ENCODE measurements at regions not wholly inside any gene's neighbourhood (a gene's known extent, or its start where the extent isn't known, plus 50 kb on each side); places are given as distances from the start of the nearest gene placed in this dataset.

DNA sequence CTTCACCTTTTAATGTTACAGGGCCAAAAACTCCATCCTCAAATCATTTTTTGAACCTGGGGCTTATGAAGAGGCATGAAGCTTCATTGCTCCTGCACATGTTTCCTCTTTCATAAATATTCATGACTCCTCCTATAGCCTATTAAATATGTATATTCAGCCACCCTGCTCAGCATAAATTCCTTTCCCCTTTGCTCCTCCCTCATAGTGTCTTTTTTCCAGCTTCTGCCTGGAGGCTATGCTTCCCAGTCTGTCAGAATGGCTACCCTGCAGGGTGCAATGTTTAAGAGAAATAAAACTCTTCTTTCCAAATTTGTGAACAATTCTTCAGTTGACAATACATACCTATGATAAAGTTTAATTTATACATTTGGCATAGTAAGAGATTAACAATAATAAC lies 1082.9 kb upstream of the CDH18 start:
- TF ChIP-seq POLR2A (IDR thresholded peaks at IDR 0.05) (no peak), POLR2AphosphoS5 (IDR thresholded peaks at IDR 0.05) (no peak), EP300 (IDR thresholded peaks at IDR 0.05) (no peak)
- TF ChIP-seq, protein P1, sequence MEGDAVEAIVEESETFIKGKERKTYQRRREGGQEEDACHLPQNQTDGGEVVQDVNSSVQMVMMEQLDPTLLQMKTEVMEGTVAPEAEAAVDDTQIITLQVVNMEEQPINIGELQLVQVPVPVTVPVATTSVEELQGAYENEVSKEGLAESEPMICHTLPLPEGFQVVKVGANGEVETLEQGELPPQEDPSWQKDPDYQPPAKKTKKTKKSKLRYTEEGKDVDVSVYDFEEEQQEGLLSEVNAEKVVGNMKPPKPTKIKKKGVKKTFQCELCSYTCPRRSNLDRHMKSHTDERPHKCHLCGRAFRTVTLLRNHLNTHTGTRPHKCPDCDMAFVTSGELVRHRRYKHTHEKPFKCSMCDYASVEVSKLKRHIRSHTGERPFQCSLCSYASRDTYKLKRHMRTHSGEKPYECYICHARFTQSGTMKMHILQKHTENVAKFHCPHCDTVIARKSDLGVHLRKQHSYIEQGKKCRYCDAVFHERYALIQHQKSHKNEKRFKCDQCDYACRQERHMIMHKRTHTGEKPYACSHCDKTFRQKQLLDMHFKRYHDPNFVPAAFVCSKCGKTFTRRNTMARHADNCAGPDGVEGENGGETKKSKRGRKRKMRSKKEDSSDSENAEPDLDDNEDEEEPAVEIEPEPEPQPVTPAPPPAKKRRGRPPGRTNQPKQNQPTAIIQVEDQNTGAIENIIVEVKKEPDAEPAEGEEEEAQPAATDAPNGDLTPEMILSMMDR (IDR thresholded peaks at IDR 0.05): no peak
- no peaks in the 10 kb centered on the region for H3K27me3 ChIP-seq
- no peak overlapping the region for H3K27ac ChIP-seq
- no peaks in the 10 kb centered on the region for H3K4me1 ChIP-seq
- H3K4me3 ChIP-seq: no peak overlapping the region
- no peaks in the 10 kb centered on the region for H3K9me3 ChIP-seq
- H3K36me3 ChIP-seq: no peaks in the 10 kb centered on the region
- no peak for DNase-seq (ENCODE audit: low spot score in 2 of 2)

DNA sequence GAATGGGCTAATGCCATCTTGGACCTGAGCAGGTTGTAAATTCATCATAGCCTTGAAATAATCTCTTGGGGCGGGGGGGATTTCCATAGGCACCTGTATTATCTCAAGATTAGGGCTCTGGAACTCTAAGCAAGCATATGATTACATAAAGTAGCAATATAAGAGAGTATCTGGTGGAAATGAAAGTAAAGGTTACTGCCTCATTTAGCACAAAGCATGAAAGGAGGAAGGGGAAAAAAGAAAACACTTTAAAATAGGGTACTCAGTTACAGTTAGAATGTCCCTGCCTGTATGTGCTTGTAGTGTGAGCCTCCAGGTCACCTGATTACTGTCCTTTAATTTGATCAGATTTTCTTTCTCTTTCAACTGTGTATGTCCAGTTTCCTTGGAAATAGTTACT lies 1079.7 kb upstream of the CDH18 start:
- 31% methylated on average over 1 of the region's 1 CpG for WGBS
- no peaks in the 10 kb centered on the region for H3K36me3 ChIP-seq
- TF ChIP-seq EP300 (IDR thresholded peaks at IDR 0.05) (no peak), POLR2AphosphoS5 (IDR thresholded peaks at IDR 0.05) (no peak), POLR2A (IDR thresholded peaks at IDR 0.05) (no peak)
- TF ChIP-seq, protein P1 (IDR thresholded peaks at IDR 0.05): no peak
- no peaks in the 10 kb centered on the region for H3K4me1 ChIP-seq
- no peaks in the 10 kb centered on the region for H3K27me3 ChIP-seq
- DNase-seq (ENCODE audit: low spot score in 2 of 2): no peak
- peaks cover 9% of the 10 kb centered on the region for H3K9me3 ChIP-seq
- H3K27ac ChIP-seq: no peak overlapping the region
- no peak overlapping the region for H3K4me3 ChIP-seq

DNA sequence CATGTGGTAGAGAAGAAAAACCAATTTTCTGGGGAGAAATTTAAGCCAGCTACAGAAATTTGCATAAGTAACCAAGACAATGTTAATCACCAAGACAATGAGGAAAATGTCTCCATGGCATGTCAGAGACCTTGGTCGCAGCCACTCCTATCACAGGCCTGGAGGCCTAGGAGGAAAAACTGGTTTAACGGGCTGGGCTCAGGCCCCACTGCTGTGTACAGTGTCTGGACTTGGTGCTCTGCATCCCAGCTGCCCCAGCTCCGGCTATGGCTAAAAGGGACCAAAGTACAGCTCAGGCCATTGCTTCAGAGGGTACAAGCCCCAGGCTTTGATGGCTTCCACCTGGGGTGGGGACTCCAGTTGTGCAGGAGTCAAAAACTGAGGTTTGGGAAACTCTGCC lies 1075.1 kb upstream of the CDH18 start:
- peaks cover 16% of the 10 kb centered on the region for H3K9me3 ChIP-seq
- no peak for DNase-seq (ENCODE audit: low spot score in 2 of 2)
- H3K4me1 ChIP-seq: no peaks in the 10 kb centered on the region
- no peaks in the 10 kb centered on the region for H3K36me3 ChIP-seq
- no peaks in the 10 kb centered on the region for H3K27me3 ChIP-seq
- no peak overlapping the region for H3K4me3 ChIP-seq
- TF ChIP-seq EP300 (IDR thresholded peaks at IDR 0.05) (no peak), POLR2A (IDR thresholded peaks at IDR 0.05) (no peak), POLR2AphosphoS5 (IDR thresholded peaks at IDR 0.05) (no peak)
- TF ChIP-seq, protein P1 (IDR thresholded peaks at IDR 0.05): no peak
- WGBS: 84% methylated on average over 3 of the region's 3 CpGs
- no peak overlapping the region for H3K27ac ChIP-seq

DNA sequence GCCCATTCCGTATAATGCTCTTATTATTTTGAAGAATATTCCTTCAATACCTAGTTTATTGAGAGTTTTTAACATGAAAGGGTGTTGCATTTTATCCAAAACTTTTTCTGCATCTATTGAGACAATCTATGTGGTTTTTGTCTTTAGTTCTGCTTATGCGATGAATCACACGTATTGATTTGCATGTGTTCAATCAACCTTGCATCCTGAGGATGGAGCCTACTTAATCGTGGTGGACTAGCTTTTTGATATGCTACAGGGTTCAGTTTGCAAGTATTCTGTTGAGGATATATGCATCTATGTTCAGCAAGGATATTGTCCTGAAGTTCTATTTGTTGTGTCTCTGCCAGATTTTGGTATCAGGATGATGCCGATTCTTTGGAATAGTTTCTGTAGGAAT lies 1070.3 kb upstream of the CDH18 start:
- no peak for DNase-seq (ENCODE audit: low spot score in 2 of 2)
- no peak for TF ChIP-seq POLR2A (IDR thresholded peaks at IDR 0.05)
- Histone ChIP-seq H3K9me3 (peaks cover 7% of the 10 kb centered on the region), H3K36me3 (no peaks in the 10 kb centered on the region), H3K27ac (no peak overlapping the region), H3K4me3 (no peak overlapping the region), H3K27me3 (no peaks in the 10 kb centered on the region), H3K4me1 (no peaks in the 10 kb centered on the region)
- WGBS: 92% methylated on average over 5 of the region's 5 CpGs

DNA sequence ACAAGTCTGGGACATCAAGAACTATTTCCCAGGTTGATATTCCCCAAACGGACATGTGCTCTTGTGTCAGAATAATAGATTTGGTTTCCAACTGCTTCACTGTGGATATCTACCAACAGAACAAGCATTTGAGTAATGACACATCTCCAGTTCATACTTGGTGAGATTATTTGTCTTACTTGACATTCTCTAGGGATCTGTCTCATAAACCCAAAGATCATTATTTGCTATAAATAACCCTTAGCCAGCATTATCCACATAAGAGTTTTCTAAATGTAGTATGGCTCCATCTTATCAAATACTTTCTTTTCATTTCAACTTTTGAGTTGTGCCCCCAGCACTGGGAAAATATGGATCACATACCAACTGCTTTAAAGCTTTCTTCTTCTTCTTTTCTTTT lies 1063.9 kb upstream of the CDH18 start:
- no peak for DNase-seq (ENCODE audit: low spot score in 2 of 2)
- TF ChIP-seq POLR2A (IDR thresholded peaks at IDR 0.05): no peak
- TF ChIP-seq EP300 (IDR thresholded peaks at IDR 0.05): no peak
- TF ChIP-seq, protein P1 (IDR thresholded peaks at IDR 0.05): no peak
- no peak for TF ChIP-seq POLR2AphosphoS5 (IDR thresholded peaks at IDR 0.05)
- Histone ChIP-seq H3K4me1 (no peaks in the 10 kb centered on the region), H3K36me3 (no peaks in the 10 kb centered on the region), H3K4me3 (no peak overlapping the region), H3K9me3 (no peaks in the 10 kb centered on the region), H3K27me3 (no peaks in the 10 kb centered on the region), H3K27ac (no peak overlapping the region)
- 94% methylated on average over 1 of the region's 1 CpG for WGBS

DNA sequence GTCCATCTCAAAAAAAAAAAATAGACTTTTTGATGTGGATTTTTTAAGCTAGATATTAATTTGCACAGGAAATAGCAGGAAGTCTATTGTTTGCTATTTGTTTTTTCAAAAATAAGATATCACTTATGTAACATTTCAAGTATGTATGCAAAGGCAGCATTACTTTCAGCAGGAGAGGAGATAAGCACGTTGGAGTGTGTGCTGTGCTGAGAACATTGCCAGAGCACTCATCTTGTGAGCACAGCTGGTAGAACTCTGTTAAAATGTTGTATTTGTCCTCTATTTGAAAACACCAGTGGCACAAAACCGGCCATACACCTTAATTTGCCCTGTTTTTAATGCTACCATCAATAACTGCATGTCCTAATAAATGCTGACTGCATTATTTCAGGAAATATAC lies 1061.9 kb upstream of the CDH18 start:
- H3K4me3 ChIP-seq: no peak overlapping the region
- WGBS: 63% methylated on average over 2 of the region's 2 CpGs
- TF ChIP-seq POLR2A (IDR thresholded peaks at IDR 0.05) (no peak), POLR2AphosphoS5 (IDR thresholded peaks at IDR 0.05) (no peak), EP300 (IDR thresholded peaks at IDR 0.05) (no peak)
- TF ChIP-seq, protein P1 (IDR thresholded peaks at IDR 0.05): no peak
- H3K27me3 ChIP-seq: no peaks in the 10 kb centered on the region
- no peak overlapping the region for H3K27ac ChIP-seq
- H3K36me3 ChIP-seq: no peaks in the 10 kb centered on the region
- H3K4me1 ChIP-seq: no peaks in the 10 kb centered on the region
- H3K9me3 ChIP-seq: no peaks in the 10 kb centered on the region
- DNase-seq (ENCODE audit: low spot score in 2 of 2): no peak

Measured in suprapubic skin (tissue), 4 donors.